ENCODE measurements at regions not wholly inside any gene's neighbourhood (a gene's known extent, or its start where the extent isn't known, plus 50 kb on each side); places are given as distances from the start of the nearest gene placed in this dataset.

- H3K4me1 ChIP-seq, result peaks cover 0 to 19% (median 0%) of the 10 kb centered on the region in 4 donors
- TF ChIP-seq POLR2A (IDR thresholded peaks at IDR 0.05) (no peak), CTCF (IDR thresholded peaks at IDR 0.05) (no peak)
Observed at GRCh38 chr13:99700468-99700867, 199.2 kb downstream of the TM9SF2 start.

DNA sequence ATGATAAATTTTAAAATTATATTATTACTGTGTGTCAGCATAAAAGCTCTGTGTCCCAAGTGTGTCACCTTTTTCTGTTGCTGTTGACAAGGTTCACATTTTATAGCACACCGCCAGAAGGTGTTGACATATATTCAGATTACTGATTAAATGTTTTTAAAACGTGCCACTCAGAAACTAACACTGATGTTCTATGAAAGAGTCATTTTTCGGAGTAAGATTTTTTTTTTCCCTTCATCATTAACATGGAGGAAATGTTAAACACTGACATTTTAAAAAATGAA lies 197.5 kb downstream of the TM9SF2 start:
- Histone ChIP-seq H3K4me3 (no peak overlapping the region), H3K27ac (no peak overlapping the region), H3K9me3 (no peaks in the 10 kb centered on the region), H3K27me3 (no peaks in the 10 kb centered on the region), H3K36me3 (no peaks in the 10 kb centered on the region), H3K4me1 (peaks cover 0 to 10% (median 0%) of the 10 kb centered on the region in 4 donors)
- no peak for TF ChIP-seq CTCF (IDR thresholded peaks at IDR 0.05)
- TF ChIP-seq POLR2A (IDR thresholded peaks at IDR 0.05), result no peak
- DNase-seq, result no peak

More at GRCh38 chr13:99700468-99700867, 199.2 kb downstream of the TM9SF2 start:
- H3K4me3 ChIP-seq, result no peak overlapping the region
- no peaks in the 10 kb centered on the region for H3K36me3 ChIP-seq
- no peak for DNase-seq
- no peaks in the 10 kb centered on the region for H3K9me3 ChIP-seq
- no peaks in the 10 kb centered on the region for H3K27me3 ChIP-seq
- H3K27ac ChIP-seq, result no peak overlapping the region

- no peaks in the 10 kb centered on the region for H3K36me3 ChIP-seq
- no peak for TF ChIP-seq CTCF (IDR thresholded peaks at IDR 0.05)
- TF ChIP-seq POLR2A (IDR thresholded peaks at IDR 0.05), result no peak
- H3K4me3 ChIP-seq, result no peak overlapping the region
- H3K27me3 ChIP-seq, result no peaks in the 10 kb centered on the region
- H3K4me1 ChIP-seq, result peaks cover 0 to 8% (median 0%) of the 10 kb centered on the region in 4 donors
- no peaks in the 10 kb centered on the region for H3K9me3 ChIP-seq
- H3K27ac ChIP-seq, result no peak overlapping the region
- no peak for DNase-seq
Observed at GRCh38 chr13:99698010-99698815, 196.9 kb downstream of the TM9SF2 start.

GRCh38 chr13:99695857-99696256 lies 194.6 kb downstream of the TM9SF2 start:
- Histone ChIP-seq H3K9me3 (no peaks in the 10 kb centered on the region), H3K36me3 (no peaks in the 10 kb centered on the region), H3K4me1 (peaks cover 0 to 8% (median 0%) of the 10 kb centered on the region in 4 donors), H3K27ac (no peak overlapping the region), H3K4me3 (no peak overlapping the region), H3K27me3 (no peaks in the 10 kb centered on the region)
- no peak for TF ChIP-seq POLR2A (IDR thresholded peaks at IDR 0.05)
- TF ChIP-seq CTCF (IDR thresholded peaks at IDR 0.05), result no peak
- DNase-seq, result no peak

- no peak overlapping the region for H3K4me3 ChIP-seq
- H3K9me3 ChIP-seq, result no peaks in the 10 kb centered on the region
- H3K27me3 ChIP-seq, result no peaks in the 10 kb centered on the region
- H3K36me3 ChIP-seq, result no peaks in the 10 kb centered on the region
- peaks cover 0 to 8% (median 0%) of the 10 kb centered on the region in 4 donors for H3K4me1 ChIP-seq
- no peak overlapping the region for H3K27ac ChIP-seq
- no peak for DNase-seq
- TF ChIP-seq CTCF (IDR thresholded peaks at IDR 0.05) (no peak), POLR2A (IDR thresholded peaks at IDR 0.05) (no peak)
Observed at GRCh38 chr13:99693852-99694611, 192.8 kb downstream of the TM9SF2 start.

All from Peyer's patch (tissue), 4 donors.